ENCODE measurements at regions not wholly inside any gene's neighbourhood (a gene's known extent, or its start where the extent isn't known, plus 50 kb on each side); places are given as distances from the start of the nearest gene placed in this dataset.

- ATAC-seq (no peak), DNase-seq (no peak)
- Histone ChIP-seq H3K27me3 (no peaks in the 10 kb centered on the region), H3K4me3 (no peak overlapping the region), H3K4me1 (no peaks in the 10 kb centered on the region), H3K9me3 (no peaks in the 10 kb centered on the region), H3K36me3 (no peaks in the 10 kb centered on the region), H3K27ac (no peak overlapping the region)
- intact Hi-C loops (cut with DNase I), result no loop called here
- no peak for TF ChIP-seq CTCF (IDR thresholded peaks at IDR 0.05)
Measured at GRCh38 chr13:61253105-61253877, 162.4 kb downstream of the PCDH20 start.

- ATAC-seq (no peak), DNase-seq (peak in 2 of 4 donors; percentile 20 to 21)
- H3K27me3 ChIP-seq, result no peaks in the 10 kb centered on the region
- intact Hi-C loops (cut with DNase I), result no loop called here
- peaks cover 0 to 4% of the 10 kb centered on the region in 2 donors for H3K9me3 ChIP-seq
- TF ChIP-seq CTCF (IDR thresholded peaks at IDR 0.05), result no peak
- H3K27ac ChIP-seq, result no peak overlapping the region
- H3K36me3 ChIP-seq, result no peaks in the 10 kb centered on the region
- H3K4me1 ChIP-seq, result no peaks in the 10 kb centered on the region
- H3K4me3 ChIP-seq, result no peak overlapping the region
Measured at GRCh38 chr13:61252213-61252612, 163.4 kb downstream of the PCDH20 start.

GRCh38 chr13:61247149-61247936 is 168.3 kb downstream of the PCDH20 start:
- no peak for ATAC-seq

GRCh38 chr13:61246351-61246750 is 169.3 kb downstream of the PCDH20 start:
- intact Hi-C loops (cut with DNase I), result no loop called here
- peaks cover 0 to 13% of the 10 kb centered on the region in 2 donors for H3K9me3 ChIP-seq
- DNase-seq (no peak), ATAC-seq (no peak)
- H3K4me1 ChIP-seq, result no peaks in the 10 kb centered on the region
- H3K27me3 ChIP-seq, result no peaks in the 10 kb centered on the region
- H3K36me3 ChIP-seq, result no peaks in the 10 kb centered on the region
- no peak overlapping the region for H3K4me3 ChIP-seq
- no peak overlapping the region for H3K27ac ChIP-seq
- no peak for TF ChIP-seq CTCF (IDR thresholded peaks at IDR 0.05)

More at GRCh38 chr13:61247149-61247936, 168.3 kb downstream of the PCDH20 start:
- no peaks in the 10 kb centered on the region for H3K27me3 ChIP-seq
- peak in 1 of 4 donors; percentile 24 for DNase-seq
- no peaks in the 10 kb centered on the region for H3K36me3 ChIP-seq
- H3K9me3 ChIP-seq, result peaks cover 0 to 13% of the 10 kb centered on the region in 2 donors
- no peak overlapping the region for H3K27ac ChIP-seq
- TF ChIP-seq CTCF (IDR thresholded peaks at IDR 0.05), result no peak
- no peak overlapping the region for H3K4me3 ChIP-seq
- intact Hi-C loops (cut with DNase I), result no loop called here
- no peaks in the 10 kb centered on the region for H3K4me1 ChIP-seq

GRCh38 chr13:61215601-61216000 is 200.0 kb downstream of the PCDH20 start:
- no peaks in the 10 kb centered on the region for H3K4me1 ChIP-seq
- H3K9me3 ChIP-seq, result peaks cover 0 to 3% of the 10 kb centered on the region in 2 donors
- ATAC-seq (no peak), DNase-seq (peak in 2 of 4 donors; percentile 22 to 28)
- H3K27ac ChIP-seq, result no peak overlapping the region
- TF ChIP-seq CTCF (IDR thresholded peaks at IDR 0.05), result no peak
- no peaks in the 10 kb centered on the region for H3K27me3 ChIP-seq
- H3K36me3 ChIP-seq, result no peaks in the 10 kb centered on the region
- intact Hi-C loops (cut with DNase I), result no loop called here
- no peak overlapping the region for H3K4me3 ChIP-seq

Data from left lung (tissue), 4 donors.